ENCODE measurements at regions not wholly inside any gene's neighbourhood (a gene's known extent, or its start where the extent isn't known, plus 50 kb on each side); places are given as distances from the start of the nearest gene placed in this dataset.

- no peak for DNase-seq (ENCODE audit: low spot score)
Measured at GRCh38 chr2:236656166-236656565, 86.5 kb downstream of the ACKR3 start.

DNA sequence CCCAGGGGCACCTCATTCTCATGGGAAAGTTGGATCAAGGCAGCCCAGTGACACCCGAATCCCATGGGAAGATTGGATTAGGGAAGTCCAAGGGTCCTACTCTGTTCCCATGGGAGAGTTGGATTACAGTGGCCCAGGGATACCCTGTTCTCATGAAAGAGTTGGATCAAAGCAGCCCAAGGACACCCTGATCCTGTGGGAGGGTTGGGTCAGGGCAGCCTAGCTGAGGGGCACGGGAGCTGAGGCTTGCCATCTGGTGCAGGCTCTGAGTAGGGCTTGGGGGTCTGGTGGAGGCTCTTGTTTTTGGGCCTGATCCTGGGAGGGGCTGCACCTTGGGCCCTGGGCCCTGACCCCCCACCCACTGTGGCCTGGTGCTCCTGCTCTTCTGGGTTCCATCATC is 87.1 kb downstream of the ACKR3 start:
- DNase-seq (ENCODE audit: low spot score) = no peak

DNA sequence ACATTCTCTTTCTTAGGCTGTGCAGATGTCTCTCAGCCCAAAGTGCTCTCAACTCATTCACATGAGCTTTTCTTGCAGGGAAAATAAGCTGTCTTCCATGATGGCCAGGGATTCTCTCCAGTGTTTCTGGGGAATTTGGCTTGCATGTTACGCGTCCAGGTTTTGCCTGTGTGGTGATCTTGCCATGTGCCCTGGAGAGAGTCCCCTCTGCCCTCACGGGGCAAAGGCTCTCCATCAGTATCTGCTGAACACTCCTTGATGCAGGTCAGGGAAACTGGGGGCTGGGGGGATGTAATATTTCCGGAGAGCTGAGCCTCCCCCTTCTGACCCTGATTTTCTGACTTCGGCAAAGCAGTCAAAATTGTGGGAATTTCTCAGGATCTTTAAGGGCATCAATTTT is 87.6 kb downstream of the ACKR3 start:
- no peak for DNase-seq (ENCODE audit: low spot score)

- DNase-seq (ENCODE audit: low spot score) = no peak
Measured at GRCh38 chr2:236657801-236658200, 88.2 kb downstream of the ACKR3 start.

- DNase-seq (ENCODE audit: low spot score) = no peak
Measured at GRCh38 chr2:236658974-236659757, 89.5 kb downstream of the ACKR3 start.

DNA sequence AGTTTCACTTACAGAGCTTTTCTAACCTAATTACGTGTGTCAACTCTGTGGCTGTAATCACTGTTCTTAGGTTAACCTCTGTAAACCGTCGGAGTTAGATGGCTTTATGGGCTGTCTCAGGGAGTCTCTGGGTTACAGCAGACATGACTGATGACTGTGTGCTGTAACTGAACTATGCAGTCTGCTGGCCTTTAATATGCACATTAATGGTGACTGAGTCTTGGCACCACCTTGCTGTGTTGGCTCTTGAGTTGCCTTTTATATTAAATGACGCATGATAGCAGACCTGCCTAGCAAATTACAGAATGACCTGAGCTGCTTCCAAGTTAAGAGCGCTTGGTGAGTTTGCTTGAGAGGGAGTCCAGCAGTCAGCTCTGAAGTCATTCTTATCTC is 90.1 kb downstream of the ACKR3 start:
- no peak for DNase-seq (ENCODE audit: low spot score)

GRCh38 chr2:236661061-236661761 is 91.6 kb downstream of the ACKR3 start:
- no peak for DNase-seq (ENCODE audit: low spot score)

- DNase-seq (ENCODE audit: low spot score) = no peak
Measured at GRCh38 chr2:236661762-236662110, 92.1 kb downstream of the ACKR3 start.

DNA sequence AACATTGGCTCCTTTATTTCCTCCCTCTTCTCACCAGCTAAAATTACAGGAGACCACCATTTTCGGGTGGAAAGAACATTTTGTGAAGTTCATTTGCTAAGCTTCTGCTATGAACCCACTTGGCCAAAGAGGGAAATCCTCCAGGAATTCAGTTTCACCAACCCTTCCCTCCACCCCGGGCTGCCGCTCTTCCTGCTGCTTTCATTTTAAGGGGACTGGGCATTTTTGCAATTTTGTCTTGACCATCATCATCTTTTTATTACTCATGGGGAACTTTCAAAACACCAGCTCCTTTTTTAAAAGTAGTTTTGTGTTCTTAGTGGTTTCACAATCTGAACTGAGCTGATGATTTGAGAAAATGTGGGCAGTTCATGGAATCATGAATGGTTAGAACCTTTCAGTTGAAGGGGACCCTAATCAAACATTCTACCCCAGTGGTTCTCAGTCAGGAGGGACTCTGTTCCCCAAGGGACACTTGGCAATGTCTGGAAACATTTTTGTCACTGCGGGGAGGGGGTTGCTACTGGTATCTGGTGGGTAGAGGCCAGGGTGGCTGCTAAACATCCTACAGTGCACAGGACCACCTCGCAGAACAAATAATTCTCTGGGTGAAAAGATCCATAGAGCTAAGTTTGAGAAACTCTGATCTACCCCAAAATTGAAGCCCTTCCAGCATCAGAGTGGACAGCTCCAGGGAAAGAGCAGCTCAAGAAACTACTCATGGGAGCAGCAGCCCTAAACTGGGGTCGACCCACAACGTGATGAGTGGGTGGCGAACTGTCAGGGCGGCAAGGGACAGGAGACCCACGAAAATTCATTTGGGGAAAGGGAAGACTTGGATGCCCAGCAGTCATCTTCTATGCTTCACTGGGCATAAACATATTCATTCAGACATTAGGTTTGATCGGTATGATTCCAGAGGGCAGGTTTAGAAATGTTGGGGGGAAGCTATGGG is 92.9 kb downstream of the ACKR3 start:
- no peak for DNase-seq (ENCODE audit: low spot score)

- no peak for DNase-seq (ENCODE audit: low spot score)
Measured at GRCh38 chr2:236663287-236664101, 93.9 kb downstream of the ACKR3 start.

DNA sequence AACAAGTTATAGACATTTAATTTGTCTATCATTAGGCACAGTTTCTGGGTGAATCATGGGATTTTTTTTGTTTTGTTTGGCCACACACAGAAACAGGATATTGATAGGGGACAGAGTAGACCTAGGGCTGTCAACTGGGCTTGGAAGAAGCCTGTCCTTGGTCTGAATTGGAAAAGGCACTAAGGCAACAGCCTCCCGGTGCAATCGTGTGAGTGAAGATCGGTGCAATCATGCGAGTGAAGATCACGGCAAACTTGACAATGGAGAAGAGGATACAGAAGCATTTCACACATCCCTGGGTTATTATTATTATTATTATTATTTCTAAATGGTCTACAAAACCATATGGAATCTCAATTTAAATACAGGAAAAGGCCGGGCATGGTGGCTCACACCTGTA is 94.5 kb downstream of the ACKR3 start:
- DNase-seq (ENCODE audit: low spot score) = no peak

DNA sequence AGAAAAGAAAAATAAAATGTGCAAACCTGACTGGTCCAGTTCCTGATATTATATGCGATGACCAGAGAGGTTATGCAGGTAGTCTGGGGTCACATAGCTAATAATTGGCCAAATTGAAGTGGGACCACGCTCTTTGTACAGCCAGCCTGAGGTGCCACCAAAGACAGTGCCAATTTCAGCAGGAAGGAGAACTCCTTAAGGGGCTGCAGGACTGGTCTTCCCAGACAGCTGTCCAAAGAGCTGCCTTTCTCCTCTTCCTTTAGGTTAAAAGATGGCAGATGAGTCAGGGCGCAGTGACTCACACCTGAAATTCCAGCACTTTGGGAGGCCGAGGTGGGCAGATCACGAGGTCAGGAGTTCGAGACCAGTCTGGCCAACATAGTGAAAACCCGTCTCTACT is 95.5 kb downstream of the ACKR3 start:
- no peak for DNase-seq (ENCODE audit: low spot score)

DNA sequence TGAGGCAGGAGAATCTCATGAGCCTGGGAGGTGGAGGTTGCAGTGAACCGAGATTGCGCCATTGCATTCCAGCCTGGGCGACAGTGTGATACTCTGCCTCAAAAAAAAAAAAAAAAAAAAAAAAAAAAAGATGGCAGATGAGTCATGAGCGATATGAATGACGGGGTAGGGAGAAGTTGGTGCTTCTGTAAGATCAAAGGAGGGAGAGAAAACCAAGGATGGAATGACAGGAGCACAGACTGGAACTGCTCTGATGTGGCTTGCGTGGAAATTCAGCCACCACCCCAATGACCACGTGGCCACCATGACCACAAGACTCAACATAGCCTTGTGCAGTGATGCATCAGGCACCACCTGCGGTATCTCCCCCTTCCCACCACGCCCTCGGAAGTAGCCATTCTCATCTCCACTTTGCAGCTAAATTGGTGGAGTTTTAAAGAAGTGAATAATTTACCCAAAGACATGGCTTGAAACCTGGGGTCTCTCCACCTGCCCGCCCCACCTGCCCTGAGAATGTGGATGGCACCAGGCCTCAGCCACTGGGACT is 96.0 kb downstream of the ACKR3 start:
- DNase-seq (ENCODE audit: low spot score) = no peak

GRCh38 chr2:236666646-236667204 is 97.1 kb downstream of the ACKR3 start:
- DNase-seq (ENCODE audit: low spot score) = no peak

DNA sequence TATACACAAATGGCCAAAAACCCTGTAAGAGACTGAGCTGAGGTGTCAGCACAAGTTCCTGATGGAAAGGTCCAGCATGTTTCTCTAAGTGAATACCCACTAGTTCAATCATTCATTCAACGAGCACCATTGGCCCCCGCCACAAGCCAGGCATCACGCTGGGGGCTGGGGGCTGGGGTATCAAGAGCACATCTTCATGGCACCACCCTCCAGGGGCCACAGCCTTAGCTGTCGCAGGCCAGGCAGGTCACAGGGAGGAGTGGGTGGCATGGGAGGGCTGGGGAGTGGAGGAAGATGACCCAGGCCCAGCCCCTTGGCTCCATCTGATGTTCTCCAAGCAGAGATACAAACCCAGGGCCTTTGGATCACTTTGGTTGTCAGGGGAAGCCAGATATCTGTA is 97.9 kb downstream of the ACKR3 start:
- no peak for DNase-seq (ENCODE audit: low spot score)

- DNase-seq (ENCODE audit: low spot score) = no peak
Measured at GRCh38 chr2:236668531-236668969, 98.9 kb downstream of the ACKR3 start.

GRCh38 chr2:236670235-236670620 is 100.6 kb downstream of the ACKR3 start:
- DNase-seq (ENCODE audit: low spot score) = no peak

- no peak for DNase-seq (ENCODE audit: low spot score)
Measured at GRCh38 chr2:236671896-236672562, 102.4 kb downstream of the ACKR3 start.

DNA sequence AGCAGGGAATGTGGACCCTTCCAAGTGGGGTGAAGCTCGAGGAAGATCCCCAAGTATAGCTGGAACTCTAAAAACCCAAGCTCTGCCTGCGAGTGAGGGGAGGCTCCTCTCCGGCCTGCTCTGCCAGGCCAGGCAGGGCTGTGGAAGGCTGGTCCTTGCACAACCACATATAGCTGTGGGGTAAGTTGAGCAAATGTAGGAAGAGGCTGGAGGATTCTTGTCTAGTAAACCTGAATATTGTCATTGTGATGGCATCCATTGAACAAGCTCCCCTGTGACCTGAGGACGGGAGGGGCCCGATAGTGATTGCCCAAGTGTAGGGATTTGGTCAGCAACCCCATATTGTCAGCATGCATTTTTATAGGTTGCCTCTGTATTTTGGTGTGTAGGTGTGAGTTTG is 103.0 kb downstream of the ACKR3 start:
- no peak for DNase-seq (ENCODE audit: low spot score)

GRCh38 chr2:236673126-236673822 is 103.6 kb downstream of the ACKR3 start:
- DNase-seq (ENCODE audit: low spot score) = no peak

Data from HuH-7 (cell line).